Aorta (tissue), 5 donors: ENCODE measurements at regions not wholly inside any gene's neighbourhood (a gene's known extent, or its start where the extent isn't known, plus 50 kb on each side); places are given as distances from the start of the nearest gene placed in this dataset.
A peak's percentile ranks its signal among the peaks of the same experiment; 100 is the strongest.
"Not testable (repeated sequence)": the region's sequence is repeated elsewhere in the genome, so short reads cannot be mapped to it uniquely, and the experiment has no call there.

ENCODE experiments used
- ATAC-seq: fragments of 200-7000 bp; cut with Tn5 transposase; one replicate; pipeline ENCODE4 v1.9.1; 2022; ENCODE audit warnings: moderate library complexity; ENCODE audit not compliant: low FRiP score
- DNase-seq, 2 donors: peaks; one replicate each; pipeline ENCODE4 v3.0.0-alpha.2; 2020
- H3K27ac ChIP-seq, 2 donors: one replicate each; pipeline ENCODE4 v1.5.1; 2013; ENCODE audit warnings: low read length in 2 of 2, mild to moderate bottlenecking in 2 of 2, moderate library complexity in 2 of 2, control low read depth in 1 of 2, inconsistent platforms in 1 of 2, low read depth in 1 of 2
- H3K27me3 ChIP-seq, 2 donors: one replicate each; pipeline ENCODE4 v1.6.1; 2013; ENCODE audit warnings: control low read depth in 1 of 2, low read length in 1 of 2, mild to moderate bottlenecking in 1 of 2, moderate library complexity in 1 of 2; ENCODE audit not compliant: insufficient read depth in 2 of 2, control insufficient read depth in 1 of 2
- H3K36me3 ChIP-seq, 2 donors: one replicate each; pipeline ENCODE4 v1.6.1; 2013; ENCODE audit warnings: control low read depth in 1 of 2, low read length in 1 of 2, mild to moderate bottlenecking in 1 of 2; ENCODE audit not compliant: insufficient read depth in 2 of 2, control insufficient read depth in 1 of 2
- H3K4me1 ChIP-seq, 2 donors: one replicate each; pipeline ENCODE4 v1.6.1; 2013; ENCODE audit warnings: low read length in 2 of 2, control low read depth in 1 of 2, mild to moderate bottlenecking in 1 of 2, moderate library complexity in 1 of 2; ENCODE audit not compliant: insufficient read depth in 2 of 2, control insufficient read depth in 1 of 2
- H3K4me3 ChIP-seq, 2 donors: one replicate each; pipeline ENCODE4 v1.5.1; 2013; ENCODE audit warnings: low read length in 2 of 2, control low read depth in 1 of 2, mild to moderate bottlenecking in 1 of 2
- H3K9me3 ChIP-seq: one replicate; pipeline ENCODE4 v1.6.1; 2013; ENCODE audit warnings: mild to moderate bottlenecking, low read length; ENCODE audit not compliant: control insufficient read depth
- WGBS, 2 donors: extraction: QIAGEN DNeasy Blood & Tissue Kit; methylation state at CpG; one replicate each; pipeline ENCODE4 v1.1.7; 2013; 5-methylcytosine and 5-hydroxymethylcytosine counted together
- intact Hi-C, 2 donors: fragments of 100-400 bp; cut with DNase I; formaldehyde crosslinking; loops; one replicate each; pipeline versions ENCODE4 v1.14.2 to v1.15.0; 2022
- donor health status: healthy with polysubstance abuse.
- donor health status: Bipolar disorder and iron deficiency.
- donor health status: DM: no; HTN: no; CAD: no.
- donor health status: DM: no; HTN: no; CAD: no.
- donor health status: DM: yes; HTN: yes; CAD: no.

DNA sequence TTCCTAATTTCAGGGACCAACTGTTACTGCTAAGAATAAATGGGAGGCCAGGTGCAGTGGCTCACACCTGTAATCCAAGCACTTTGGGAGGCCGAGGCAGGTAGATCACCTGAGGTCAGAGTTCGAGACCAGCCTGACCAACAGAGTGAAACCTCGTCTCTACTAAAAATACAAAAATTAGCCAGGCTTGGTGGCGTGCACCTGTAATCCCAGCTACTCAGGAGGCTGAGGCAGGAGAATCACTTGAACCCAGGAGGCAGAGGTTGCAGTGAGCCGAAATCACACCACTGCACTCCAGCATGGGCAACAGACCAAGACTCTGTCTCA, 95.6 kb upstream of the CHD2 start:
- not testable (repeated sequence) for ATAC-seq, H3K9me3 ChIP-seq, DNase-seq, H3K27me3 ChIP-seq, H3K36me3 ChIP-seq, H3K4me1 ChIP-seq, H3K4me3 ChIP-seq
- peak overlapping the region; percentile 52 to 97 for H3K27ac ChIP-seq
- WGBS, 2 donors: 87% methylated on average over 5 of the region's 5 CpGs
- intact Hi-C loops: loop anchor here (5.0 kb wide), 2 partner anchors 113 to 268 kb away; no protein-coding TSS in a partner anchor

DNA sequence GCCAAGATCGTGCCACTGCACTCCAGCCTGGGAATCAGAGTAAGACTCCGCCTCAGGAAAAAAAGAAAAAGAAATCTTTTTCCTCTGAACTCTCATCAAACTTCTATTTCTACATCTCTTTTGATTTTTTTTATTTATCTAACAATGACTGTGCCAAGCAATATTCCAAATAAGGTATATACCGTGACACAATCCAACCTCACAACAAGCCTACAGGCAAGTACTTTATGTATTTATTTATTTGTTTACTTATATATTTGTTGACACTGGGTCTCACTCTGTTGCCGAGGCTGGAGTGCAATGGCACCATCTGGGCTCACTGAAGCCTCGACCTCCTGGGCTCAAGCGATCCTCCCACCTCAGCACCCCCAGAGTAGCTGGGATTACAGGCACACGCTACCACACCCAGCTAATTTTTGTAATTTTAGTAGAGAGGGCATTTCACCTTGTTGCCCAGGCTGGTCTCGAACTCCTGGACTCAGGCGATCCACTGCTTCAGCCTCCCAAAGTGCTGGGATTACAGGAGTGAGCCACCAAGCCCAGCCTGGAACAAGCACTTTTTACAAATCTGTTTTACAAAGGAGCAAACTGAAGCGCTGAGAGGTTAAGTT, 94.9 kb upstream of the CHD2 start:
- Histone ChIP-seq H3K27me3 (no peaks in the 10 kb centered on the region), H3K9me3 (no peaks in the 10 kb centered on the region), H3K4me1 (peaks cover 0 to 2% of the 10 kb centered on the region in 2 donors), H3K36me3 (no peaks in the 10 kb centered on the region), H3K4me3 (no peak overlapping the region), H3K27ac (peak overlapping the region in 1 of 2 donors; percentile 60)
- DNase-seq: no peak
- WGBS, 2 donors: 73 to 78% methylated on average over 10 of the region's 10 CpGs
- intact Hi-C loops: loop anchor here in 1 of 2 donors (5.0 kb wide), 1 partner anchor 97 kb away; the partner anchor contains the start of gene CHD2
- ATAC-seq: no peak

DNA sequence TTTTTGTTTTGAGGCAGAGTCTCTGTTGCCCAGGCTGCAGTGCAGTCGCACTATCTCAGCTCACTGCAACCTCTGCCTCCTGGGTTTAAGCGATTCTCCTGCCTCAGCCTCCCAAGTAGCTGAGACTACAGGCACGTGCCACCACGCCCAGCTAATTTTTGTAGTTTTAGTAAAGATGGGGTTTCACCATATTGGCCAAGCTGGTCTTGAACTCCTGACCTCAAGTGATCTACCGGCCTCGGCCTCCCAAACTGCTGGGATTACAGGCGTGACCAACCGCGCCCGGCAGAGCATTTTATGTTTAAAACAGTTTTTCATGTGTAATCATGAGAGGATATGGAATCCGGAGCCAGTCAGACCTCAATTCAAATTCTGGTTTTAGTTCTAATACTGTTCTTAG, 94.0 kb upstream of the CHD2 start:
- intact Hi-C loops: loop anchor here in 1 of 2 donors (5.0 kb wide), 1 partner anchor 96 kb away; the partner anchor contains the start of gene CHD2
- ATAC-seq, H3K36me3 ChIP-seq, H3K4me3 ChIP-seq, H3K4me1 ChIP-seq, H3K27me3 ChIP-seq, DNase-seq, H3K27ac ChIP-seq, H3K9me3 ChIP-seq: not testable (repeated sequence)
- 94 to 97% methylated on average over 11 of the region's 11 CpGs for WGBS, 2 donors

DNA sequence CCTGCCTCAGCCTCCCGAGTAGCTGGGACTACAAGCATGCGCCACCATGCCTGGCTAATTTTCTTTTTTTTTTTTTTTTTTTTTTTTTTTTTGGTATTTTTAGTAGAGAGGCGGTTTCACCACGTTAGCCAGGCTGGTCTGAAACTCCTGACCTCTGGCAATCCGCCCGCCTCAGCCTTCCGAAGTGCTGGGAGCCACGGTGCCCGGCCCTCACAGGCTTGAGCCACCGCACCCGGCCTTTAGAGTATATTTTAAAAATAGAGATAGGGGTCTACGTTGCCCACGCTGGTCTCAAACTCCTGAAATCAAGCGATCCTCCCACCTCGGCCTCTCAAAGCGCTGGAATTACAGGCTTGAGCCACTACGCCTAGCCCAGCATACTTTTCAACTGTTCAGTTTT, 93.4 kb upstream of the CHD2 start:
- no peaks in the 10 kb centered on the region for H3K27me3 ChIP-seq
- peak in 1 of 2 donors; percentile 65 for DNase-seq
- intact Hi-C loops: loop anchor here in 1 of 2 donors (5.0 kb wide), 1 partner anchor 96 kb away; the partner anchor contains the start of gene CHD2
- H3K4me3 ChIP-seq: no peak overlapping the region
- peak overlapping the region in 1 of 2 donors; percentile 25 for H3K27ac ChIP-seq
- no peak for ATAC-seq
- H3K36me3 ChIP-seq: no peaks in the 10 kb centered on the region
- H3K9me3 ChIP-seq: no peaks in the 10 kb centered on the region
- H3K4me1 ChIP-seq: peaks cover 0 to 2% of the 10 kb centered on the region in 2 donors
- 70 to 81% methylated on average over 17 of the region's 17 CpGs for WGBS, 2 donors

DNA sequence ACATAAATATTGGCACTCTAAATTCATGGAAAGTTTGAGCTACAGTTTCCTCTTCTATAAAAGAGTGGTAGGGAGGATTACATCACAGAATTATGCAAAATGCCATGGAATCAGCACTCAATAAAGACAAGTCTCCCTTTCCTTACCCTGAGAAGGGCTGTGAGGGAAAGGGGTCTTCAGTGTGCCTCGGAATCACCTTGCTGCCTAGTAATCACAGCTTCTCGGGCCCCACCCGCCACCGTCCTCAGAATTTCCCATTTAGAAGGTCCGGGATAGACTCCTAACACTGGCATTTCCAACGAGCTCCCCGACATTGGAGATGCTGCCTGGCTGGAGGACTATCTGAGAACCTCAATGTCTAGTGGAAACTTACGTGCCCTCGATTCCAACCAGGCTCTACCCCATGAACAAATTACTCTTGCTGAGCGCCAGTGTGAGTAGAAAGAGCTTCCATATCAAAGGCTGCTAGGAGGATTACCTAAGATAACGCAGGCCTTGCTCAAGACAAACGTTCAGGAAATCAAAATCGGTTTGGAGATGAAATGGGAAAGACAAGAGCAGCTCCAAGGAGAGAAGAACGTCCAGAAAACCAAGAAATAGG, 92.1 kb upstream of the CHD2 start:
- DNase-seq (no peak), ATAC-seq (no peak)
- Histone ChIP-seq H3K27me3 (no peaks in the 10 kb centered on the region), H3K9me3 (no peaks in the 10 kb centered on the region), H3K4me3 (peak overlapping the region in 1 of 2 donors; percentile 27), H3K36me3 (no peaks in the 10 kb centered on the region), H3K27ac (peak overlapping the region; percentile 66 to 98), H3K4me1 (no peaks in the 10 kb centered on the region)
- intact Hi-C loops: loop anchor here (2.0 to 5.0 kb wide), 3 partner anchors 23 to 94 kb away; partner anchors contain the start of gene CHD2 (in 1 of the 2)
- 68 to 71% methylated on average over 14 of the region's 14 CpGs for WGBS, 2 donors

DNA sequence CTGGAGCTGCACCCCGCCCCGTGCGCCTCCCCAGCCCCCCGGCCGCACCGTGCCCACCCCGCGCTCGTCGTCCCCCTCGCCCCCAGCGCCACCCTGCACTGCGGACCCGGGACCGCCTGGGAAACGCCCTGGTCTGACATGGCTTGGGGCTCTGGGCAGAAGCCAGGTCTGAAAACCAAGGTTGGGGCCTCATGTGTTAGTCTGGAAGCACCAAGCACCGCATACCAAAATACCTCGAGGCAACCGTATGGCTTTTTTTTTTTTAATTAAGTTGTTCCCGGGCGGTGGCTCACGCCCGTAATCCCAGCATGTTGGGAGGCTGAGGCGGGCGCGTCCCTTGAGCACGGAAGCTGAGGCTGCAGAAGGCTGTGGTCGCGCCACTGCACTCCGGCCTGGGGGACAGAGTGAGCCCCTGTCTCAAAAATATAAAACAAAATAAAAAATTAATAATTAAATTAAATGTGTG, 91.5 kb upstream of the CHD2 start:
- ATAC-seq: peak; percentile 1

DNA sequence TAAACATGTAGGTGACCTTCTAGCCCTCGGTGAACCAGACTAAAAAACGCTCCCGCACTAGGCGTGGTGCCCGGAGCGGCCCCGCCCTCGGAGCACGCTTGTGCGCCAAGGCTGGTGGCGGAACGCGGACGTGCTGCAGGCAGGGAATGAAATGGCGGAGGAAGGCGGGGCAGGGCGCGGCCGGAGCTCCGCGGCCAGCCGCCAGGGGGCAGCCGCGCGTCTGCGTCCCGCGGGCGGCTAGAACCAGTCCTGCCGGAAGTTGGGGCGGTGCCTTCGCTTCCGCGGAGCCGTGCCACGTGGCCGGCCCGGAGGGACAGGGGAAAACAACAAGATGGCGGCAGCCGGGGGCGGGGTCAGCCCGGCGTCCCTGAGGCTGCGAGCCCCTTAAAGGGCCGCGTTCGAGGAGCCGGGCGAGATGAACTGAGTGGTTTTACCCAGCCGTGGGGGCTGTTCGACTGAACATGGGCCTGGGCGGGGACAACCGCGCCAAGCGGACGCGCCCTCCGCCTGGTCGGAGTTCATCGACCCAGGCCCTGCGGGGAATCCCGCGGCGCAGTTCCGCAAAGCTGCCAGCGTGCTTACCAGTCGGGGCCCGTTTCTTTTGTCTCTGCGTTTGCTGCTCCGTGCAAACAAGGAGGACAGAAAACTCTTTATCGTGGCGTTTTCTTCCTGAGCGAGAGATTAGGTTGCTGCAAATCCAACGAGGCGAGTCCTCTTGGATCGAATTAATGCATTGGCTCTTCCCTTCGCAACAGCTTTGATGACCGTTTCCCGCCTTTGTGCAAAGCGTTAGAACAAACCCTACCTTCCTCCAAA, 90.9 kb upstream of the CHD2 start:
- H3K27ac ChIP-seq: peak overlapping the region; percentile 92 to 98
- no peaks in the 10 kb centered on the region for H3K9me3 ChIP-seq
- intact Hi-C loops: loop anchor here (1.0 to 5.0 kb wide), 6 partner anchors 22 to 109 kb away; partner anchors contain the start of gene CHD2 (in 1 of the 2)
- no peaks in the 10 kb centered on the region for H3K27me3 ChIP-seq
- H3K4me3 ChIP-seq: peak overlapping the region; percentile 20 to 22
- ATAC-seq (peak; percentile 96), DNase-seq (peak; percentile 99)
- no peaks in the 10 kb centered on the region for H3K4me1 ChIP-seq
- H3K36me3 ChIP-seq: no peaks in the 10 kb centered on the region
- 0 to 1% methylated on average over 71 to 80 of the region's 80 CpGs for WGBS, 2 donors

More for the DNA sequence above, 91.5 kb upstream of the CHD2 start:
- intact Hi-C loops: loop anchor here (1.0 to 5.0 kb wide), 6 partner anchors 22 to 110 kb away; partner anchors contain the start of gene CHD2 (in 1 of the 2)
- WGBS, 2 donors: 3 to 7% methylated on average over 25 to 30 of the region's 30 CpGs
- peak; percentile 77 to 83 for DNase-seq
- no peaks in the 10 kb centered on the region for H3K27me3 ChIP-seq
- peak overlapping the region in 1 of 2 donors; percentile 27 for H3K4me3 ChIP-seq
- peak overlapping the region; percentile 73 to 98 for H3K27ac ChIP-seq
- H3K9me3 ChIP-seq: no peaks in the 10 kb centered on the region
- H3K4me1 ChIP-seq: no peaks in the 10 kb centered on the region
- H3K36me3 ChIP-seq: no peaks in the 10 kb centered on the region

DNA sequence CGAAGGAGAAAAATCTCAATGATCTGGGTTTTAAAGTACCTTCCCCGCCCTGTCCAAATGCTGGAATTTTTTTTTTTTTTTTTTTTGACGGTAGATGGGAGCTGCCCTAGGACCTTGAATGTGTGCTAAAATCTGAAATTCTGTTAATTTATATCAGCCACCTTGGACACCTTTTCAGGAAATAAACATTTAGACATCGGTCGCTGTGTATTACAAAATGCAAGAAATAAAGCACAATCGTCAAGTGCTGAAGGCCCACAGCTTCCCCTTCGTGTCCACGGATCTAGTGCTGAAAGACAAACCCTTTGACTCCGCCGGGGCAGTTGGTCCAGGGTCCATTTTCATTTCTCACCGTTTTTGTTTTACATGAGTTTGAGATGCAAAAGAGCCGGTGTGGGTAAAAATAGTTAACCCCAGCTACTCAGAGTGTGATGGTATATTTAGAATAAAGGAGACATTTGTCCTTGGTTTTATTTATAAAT, 90.2 kb upstream of the CHD2 start:
- no peaks in the 10 kb centered on the region for H3K36me3 ChIP-seq
- WGBS, 2 donors: 3 to 7% methylated on average over 12 of the region's 12 CpGs
- no peaks in the 10 kb centered on the region for H3K4me1 ChIP-seq
- no peaks in the 10 kb centered on the region for H3K9me3 ChIP-seq
- peak overlapping the region; percentile 84 to 92 for H3K27ac ChIP-seq
- peak overlapping the region; percentile 20 to 22 for H3K4me3 ChIP-seq
- ATAC-seq (no peak), DNase-seq (peak in 1 of 2 donors; percentile 72)
- intact Hi-C loops: loop anchor here (1.0 to 5.0 kb wide), 7 partner anchors 21 to 108 kb away; partner anchors contain the start of gene CHD2 (in 1 of the 2)
- no peaks in the 10 kb centered on the region for H3K27me3 ChIP-seq
